ENCODE measurements at regions not wholly inside any gene's neighbourhood (a gene's known extent, or its start where the extent isn't known, plus 50 kb on each side); places are given as distances from the start of the nearest gene placed in this dataset.

- Histone ChIP-seq H3K27me3 (ENCODE audit: insufficient read depth, low read length, poor library complexity, severe bottlenecking) (no peaks in the 10 kb centered on the region), H3F3A (ENCODE audit: low read depth) (no peaks in the 10 kb centered on the region), H3K9ac (ENCODE audit: low read depth, low read length, poor library complexity, severe bottlenecking) (no peak overlapping the region), H3K36me3 (ENCODE audit: insufficient read depth, low read length) (no peaks in the 10 kb centered on the region), H2AFZ (ENCODE audit: low read length) (no peak overlapping the region), H3K4me1 (ENCODE audit: insufficient read depth, low read length, poor library complexity, severe bottlenecking) (no peaks in the 10 kb centered on the region), H3K9me2 (replicated peaks; ENCODE audit: low read depth, low read length) (no peaks in the 10 kb centered on the region), H3K79me2 (ENCODE audit: insufficient read depth, low read length) (no peaks in the 10 kb centered on the region), H3K4me2 (ENCODE audit: low read depth, low read length, poor library complexity, severe bottlenecking) (no peak overlapping the region), H4K20me1 (ENCODE audit: insufficient read depth, low read length, poor library complexity, severe bottlenecking) (no peaks in the 10 kb centered on the region), H3K9me3 (ENCODE audit: insufficient read depth, low read depth, low read length) (no peaks in the 10 kb centered on the region; the same call in 1 of the 2 replicates), H3K4me3 (ENCODE audit: low read length, poor library complexity, severe bottlenecking) (no peak overlapping the region)
- TF ChIP-seq EZH2phosphoT487 (IDR thresholded peaks at IDR 0.05; ENCODE audit: borderline replicate concordance) (no peak), CTCF (conservative IDR thresholded peaks at IDR 0.05; ENCODE audit: low read length) (no peak)
These were observed 633.2 kb downstream of the LIG4 start for GRCh38 chr13:107582171-107582570.

DNA sequence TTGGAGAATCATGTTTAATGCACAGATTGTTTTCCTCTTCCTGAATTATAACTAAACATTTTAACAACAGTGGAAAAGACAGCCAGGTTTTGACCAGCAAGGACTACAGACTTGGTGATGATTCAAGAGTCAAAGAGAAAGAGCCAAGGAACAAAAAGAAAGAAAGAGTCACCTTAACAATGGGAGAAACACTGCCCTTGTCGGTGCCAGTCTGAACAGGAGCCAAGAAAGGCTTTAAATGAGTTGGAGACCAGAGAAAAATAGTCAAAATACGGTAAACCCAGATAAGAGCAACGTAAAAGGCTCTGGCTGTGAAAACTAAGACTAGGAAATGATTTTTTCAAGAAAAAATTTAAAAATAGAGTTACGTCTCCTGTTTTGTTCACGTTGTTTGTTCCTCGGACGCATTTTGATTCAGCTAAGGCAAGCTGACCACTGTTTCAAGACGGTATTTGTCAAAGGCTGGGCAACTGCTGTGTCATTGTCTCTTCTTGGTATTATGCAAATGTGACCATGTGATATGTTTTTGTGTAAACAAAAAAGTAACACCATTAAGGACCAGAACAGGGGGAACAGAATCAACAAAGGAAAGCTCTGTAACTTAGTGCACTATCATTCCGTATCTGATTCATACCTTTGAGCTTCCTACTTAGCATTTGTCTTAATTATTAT, 634.5 kb downstream of the LIG4 start:
- H4K20me1 ChIP-seq (ENCODE audit: insufficient read depth, low read length, poor library complexity, severe bottlenecking), result no peaks in the 10 kb centered on the region
- no peak overlapping the region for H3K4me3 ChIP-seq (ENCODE audit: low read length, poor library complexity, severe bottlenecking)
- no peak overlapping the region for H2AFZ ChIP-seq (ENCODE audit: low read length)
- no peaks in the 10 kb centered on the region; the same call in 1 of the 2 replicates for H3K9me3 ChIP-seq (ENCODE audit: insufficient read depth, low read depth, low read length)
- no peaks in the 10 kb centered on the region for H3K79me2 ChIP-seq (ENCODE audit: insufficient read depth, low read length)
- TF ChIP-seq EZH2phosphoT487 (IDR thresholded peaks at IDR 0.05; ENCODE audit: borderline replicate concordance) (no peak), CTCF (conservative IDR thresholded peaks at IDR 0.05; ENCODE audit: low read length) (no peak)
- no peak overlapping the region for H3K9ac ChIP-seq (ENCODE audit: low read depth, low read length, poor library complexity, severe bottlenecking)
- no peaks in the 10 kb centered on the region for H3K9me2 ChIP-seq (replicated peaks; ENCODE audit: low read depth, low read length)
- no peaks in the 10 kb centered on the region for H3K36me3 ChIP-seq (ENCODE audit: insufficient read depth, low read length)
- H3K4me1 ChIP-seq (ENCODE audit: insufficient read depth, low read length, poor library complexity, severe bottlenecking), result no peaks in the 10 kb centered on the region
- no peaks in the 10 kb centered on the region for H3F3A ChIP-seq (ENCODE audit: low read depth)
- no peak overlapping the region for H3K4me2 ChIP-seq (ENCODE audit: low read depth, low read length, poor library complexity, severe bottlenecking)
- H3K27me3 ChIP-seq (ENCODE audit: insufficient read depth, low read length, poor library complexity, severe bottlenecking), result no peaks in the 10 kb centered on the region

DNA sequence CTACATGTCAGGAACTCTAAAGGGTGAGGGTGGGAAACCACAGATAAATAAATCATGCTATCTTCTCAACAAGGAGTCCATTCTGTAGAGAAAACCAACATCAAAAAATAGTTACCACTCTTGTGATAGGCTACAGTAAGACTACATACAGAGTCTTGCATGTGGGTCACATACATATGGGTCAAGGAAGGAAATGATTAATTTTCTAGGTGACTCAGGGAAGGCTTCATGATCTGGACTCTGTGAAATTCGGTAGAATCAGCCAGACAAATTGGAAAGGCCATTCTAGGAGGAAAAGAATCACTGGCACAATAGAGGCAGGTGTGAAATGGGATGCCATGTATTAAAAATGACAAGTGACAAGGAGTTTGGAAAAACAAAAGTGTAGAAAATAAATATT, 638.9 kb downstream of the LIG4 start:
- H3K9me2 ChIP-seq (replicated peaks; ENCODE audit: low read depth, low read length), result no peaks in the 10 kb centered on the region
- no peaks in the 10 kb centered on the region for H3K79me2 ChIP-seq (ENCODE audit: insufficient read depth, low read length)
- H3K4me3 ChIP-seq (ENCODE audit: low read length, poor library complexity, severe bottlenecking), result no peak overlapping the region
- H3K36me3 ChIP-seq (ENCODE audit: insufficient read depth, low read length), result no peaks in the 10 kb centered on the region
- peaks cover 3% of the 10 kb centered on the region; the same call in 1 of the 2 replicates for H3K9me3 ChIP-seq (ENCODE audit: insufficient read depth, low read depth, low read length)
- TF ChIP-seq EZH2phosphoT487 (IDR thresholded peaks at IDR 0.05; ENCODE audit: borderline replicate concordance) (no peak), CTCF (conservative IDR thresholded peaks at IDR 0.05; ENCODE audit: low read length) (no peak)
- H3K27me3 ChIP-seq (ENCODE audit: insufficient read depth, low read length, poor library complexity, severe bottlenecking), result no peaks in the 10 kb centered on the region
- H3K9ac ChIP-seq (ENCODE audit: low read depth, low read length, poor library complexity, severe bottlenecking), result no peak overlapping the region
- H4K20me1 ChIP-seq (ENCODE audit: insufficient read depth, low read length, poor library complexity, severe bottlenecking), result no peaks in the 10 kb centered on the region
- no peaks in the 10 kb centered on the region for H3F3A ChIP-seq (ENCODE audit: low read depth)
- H3K4me2 ChIP-seq (ENCODE audit: low read depth, low read length, poor library complexity, severe bottlenecking), result no peak overlapping the region
- H2AFZ ChIP-seq (ENCODE audit: low read length), result no peak overlapping the region
- H3K4me1 ChIP-seq (ENCODE audit: insufficient read depth, low read length, poor library complexity, severe bottlenecking), result no peaks in the 10 kb centered on the region
